ENCODE measurements at regions not wholly inside any gene's neighbourhood (a gene's known extent, or its start where the extent isn't known, plus 50 kb on each side); places are given as distances from the start of the nearest gene placed in this dataset.

DNA sequence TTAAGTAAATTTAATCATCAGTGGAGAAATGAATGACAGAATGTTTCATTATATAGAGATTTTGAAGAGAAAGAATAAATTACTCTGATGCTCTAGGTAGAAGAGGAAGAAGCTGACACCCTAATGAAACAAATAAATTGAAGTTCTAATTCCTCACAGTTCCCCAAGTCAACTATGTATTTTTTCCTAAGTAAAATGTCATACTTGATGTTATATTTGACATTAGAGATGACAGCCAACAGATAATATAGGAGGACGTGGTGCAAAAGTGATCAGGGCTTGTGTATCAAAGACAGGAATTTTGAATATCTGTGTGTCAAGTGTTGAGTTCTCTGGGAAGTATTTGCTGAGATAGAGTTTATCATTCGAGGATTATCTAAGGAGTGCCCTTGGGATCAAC, 81.2 kb upstream of the CADPS start:
- TF ChIP-seq, protein P1, sequence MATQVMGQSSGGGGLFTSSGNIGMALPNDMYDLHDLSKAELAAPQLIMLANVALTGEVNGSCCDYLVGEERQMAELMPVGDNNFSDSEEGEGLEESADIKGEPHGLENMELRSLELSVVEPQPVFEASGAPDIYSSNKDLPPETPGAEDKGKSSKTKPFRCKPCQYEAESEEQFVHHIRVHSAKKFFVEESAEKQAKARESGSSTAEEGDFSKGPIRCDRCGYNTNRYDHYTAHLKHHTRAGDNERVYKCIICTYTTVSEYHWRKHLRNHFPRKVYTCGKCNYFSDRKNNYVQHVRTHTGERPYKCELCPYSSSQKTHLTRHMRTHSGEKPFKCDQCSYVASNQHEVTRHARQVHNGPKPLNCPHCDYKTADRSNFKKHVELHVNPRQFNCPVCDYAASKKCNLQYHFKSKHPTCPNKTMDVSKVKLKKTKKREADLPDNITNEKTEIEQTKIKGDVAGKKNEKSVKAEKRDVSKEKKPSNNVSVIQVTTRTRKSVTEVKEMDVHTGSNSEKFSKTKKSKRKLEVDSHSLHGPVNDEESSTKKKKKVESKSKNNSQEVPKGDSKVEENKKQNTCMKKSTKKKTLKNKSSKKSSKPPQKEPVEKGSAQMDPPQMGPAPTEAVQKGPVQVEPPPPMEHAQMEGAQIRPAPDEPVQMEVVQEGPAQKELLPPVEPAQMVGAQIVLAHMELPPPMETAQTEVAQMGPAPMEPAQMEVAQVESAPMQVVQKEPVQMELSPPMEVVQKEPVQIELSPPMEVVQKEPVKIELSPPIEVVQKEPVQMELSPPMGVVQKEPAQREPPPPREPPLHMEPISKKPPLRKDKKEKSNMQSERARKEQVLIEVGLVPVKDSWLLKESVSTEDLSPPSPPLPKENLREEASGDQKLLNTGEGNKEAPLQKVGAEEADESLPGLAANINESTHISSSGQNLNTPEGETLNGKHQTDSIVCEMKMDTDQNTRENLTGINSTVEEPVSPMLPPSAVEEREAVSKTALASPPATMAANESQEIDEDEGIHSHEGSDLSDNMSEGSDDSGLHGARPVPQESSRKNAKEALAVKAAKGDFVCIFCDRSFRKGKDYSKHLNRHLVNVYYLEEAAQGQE (IDR thresholded peaks at IDR 0.05; ENCODE audit: insufficient read depth in 1 of 2, low read depth in 2 of 2, low read length in 1 of 2), result no peak
- TF ChIP-seq, protein P2, sequence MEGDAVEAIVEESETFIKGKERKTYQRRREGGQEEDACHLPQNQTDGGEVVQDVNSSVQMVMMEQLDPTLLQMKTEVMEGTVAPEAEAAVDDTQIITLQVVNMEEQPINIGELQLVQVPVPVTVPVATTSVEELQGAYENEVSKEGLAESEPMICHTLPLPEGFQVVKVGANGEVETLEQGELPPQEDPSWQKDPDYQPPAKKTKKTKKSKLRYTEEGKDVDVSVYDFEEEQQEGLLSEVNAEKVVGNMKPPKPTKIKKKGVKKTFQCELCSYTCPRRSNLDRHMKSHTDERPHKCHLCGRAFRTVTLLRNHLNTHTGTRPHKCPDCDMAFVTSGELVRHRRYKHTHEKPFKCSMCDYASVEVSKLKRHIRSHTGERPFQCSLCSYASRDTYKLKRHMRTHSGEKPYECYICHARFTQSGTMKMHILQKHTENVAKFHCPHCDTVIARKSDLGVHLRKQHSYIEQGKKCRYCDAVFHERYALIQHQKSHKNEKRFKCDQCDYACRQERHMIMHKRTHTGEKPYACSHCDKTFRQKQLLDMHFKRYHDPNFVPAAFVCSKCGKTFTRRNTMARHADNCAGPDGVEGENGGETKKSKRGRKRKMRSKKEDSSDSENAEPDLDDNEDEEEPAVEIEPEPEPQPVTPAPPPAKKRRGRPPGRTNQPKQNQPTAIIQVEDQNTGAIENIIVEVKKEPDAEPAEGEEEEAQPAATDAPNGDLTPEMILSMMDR (IDR thresholded peaks at IDR 0.05), result no peak
- TF ChIP-seq SIN3A (IDR thresholded peaks at IDR 0.05; ENCODE audit: borderline replicate concordance, insufficient read depth, low read depth, low read length) (no peak), POLR2AphosphoS5 (IDR thresholded peaks at IDR 0.05; ENCODE audit: low read depth, low read length) (no peak)

All from Panc1 (cell line).